Prostate gland (tissue), 2 donors: ENCODE measurements at regions not wholly inside any gene's neighbourhood (a gene's known extent, or its start where the extent isn't known, plus 50 kb on each side); places are given as distances from the start of the nearest gene placed in this dataset.

Experiments used
- DNase-seq: peaks from one replicate; pipeline ENCODE4 v3.0.0-alpha.2; 2019; ENCODE audit warnings: low spot score
- H3K27ac ChIP-seq, 2 donors: fragments of 200-600 bp; sonication (generic); 2 replicates each; pipeline ENCODE4 v1.5.1; 2017 to 2019
- H3K27me3 ChIP-seq: fragments of 200-600 bp; sonication (generic); replicated peaks from 2 replicates; pipeline ENCODE4 v1.5.1; 2019; ENCODE audit not compliant: insufficient read depth
- H3K36me3 ChIP-seq, 2 donors: fragments of 200-600 bp; sonication (generic); 1 replicate in 1 of 2; 2 replicates in 1 of 2; pipeline versions ENCODE4 v1.5.1 to v1.8.1; 2017 to 2019
- H3K4me1 ChIP-seq: fragments of 200-600 bp; sonication (generic); replicated peaks from 2 replicates; pipeline ENCODE4 v1.5.1; 2019
- H3K4me3 ChIP-seq, 2 donors: fragments of 200-600 bp; sonication (generic); 2 replicates each; pipeline ENCODE4 v1.5.1; 2017 to 2019
- H3K9me3 ChIP-seq: fragments of 200-600 bp; sonication (generic); 2 replicates; pipeline ENCODE4 v1.5.1; 2017
- CTCF ChIP-seq, 4 experiments: fragments of 200-600 bp in 2 of 4; fragments of 450-650 bp in 2 of 4; sonication (generic) in 2 of 4; IDR thresholded peaks; 1 replicate in 3 of 4; 2 replicates in 1 of 4; pipeline ENCODE4 v1.5.1; 2016 to 2019; ENCODE audit warnings: antibody characterized with exemption in 4 of 4, mild to moderate bottlenecking in 2 of 4, moderate library complexity in 2 of 4
- POLR2A ChIP-seq: fragments of 450-650 bp; IDR thresholded peaks from one replicate; pipeline ENCODE4 v1.6.1; 2016; ENCODE audit warnings: antibody characterized with exemption, mild to moderate bottlenecking
- POLR2AphosphoS5 ChIP-seq: sonication (generic); formaldehyde crosslinking; IDR thresholded peaks from one replicate; pipeline ENCODE4 v1.6.1; 2017; ENCODE audit warnings: antibody characterized with exemption
- WGBS: methylation state at CpG from one replicate; pipeline ENCODE4 v1.1.5; 2018; 5-methylcytosine and 5-hydroxymethylcytosine counted together
- intact Hi-C: fragments of 100-400 bp; cut with DNase I; formaldehyde crosslinking; loops from one replicate; pipeline ENCODE4 v1.14.2; 2022

GRCh38 chr13:111503905-111504695 lies 183.7 kb downstream of the TEX29 start:
- no peak for DNase-seq
- Histone ChIP-seq H3K27ac (no peak overlapping the region), H3K36me3 (no peaks in the 10 kb centered on the region), H3K27me3 (peaks cover 3% of the 10 kb centered on the region), H3K9me3 (no peaks in the 10 kb centered on the region), H3K4me1 (no peaks in the 10 kb centered on the region), H3K4me3 (no peak overlapping the region)
- TF ChIP-seq CTCF (IDR thresholded peaks at IDR 0.05) = no peak
- no peak for TF ChIP-seq POLR2A
- no peak for TF ChIP-seq POLR2AphosphoS5
- intact Hi-C loops = no loop called here
- WGBS = 45% methylated on average over 13 of the region's 13 CpGs

- H3K9me3 ChIP-seq = no peaks in the 10 kb centered on the region
- WGBS = 50% methylated on average over 20 of the region's 20 CpGs
- no peak overlapping the region for H3K27ac ChIP-seq
- H3K4me3 ChIP-seq = no peak overlapping the region
- no peaks in the 10 kb centered on the region for H3K4me1 ChIP-seq
- TF ChIP-seq POLR2A = no peak
- TF ChIP-seq CTCF (IDR thresholded peaks at IDR 0.05) = no peak
- TF ChIP-seq POLR2AphosphoS5 = no peak
- H3K27me3 ChIP-seq = peaks cover 3% of the 10 kb centered on the region
- no peak for DNase-seq
- intact Hi-C loops = no loop called here
- no peaks in the 10 kb centered on the region for H3K36me3 ChIP-seq
Measured at GRCh38 chr13:111505175-111505777, 184.8 kb downstream of the TEX29 start.

GRCh38 chr13:111506125-111506524 lies 185.7 kb downstream of the TEX29 start:
- H3K36me3 ChIP-seq = no peaks in the 10 kb centered on the region
- no peaks in the 10 kb centered on the region for H3K9me3 ChIP-seq
- intact Hi-C loops = no loop called here
- H3K4me3 ChIP-seq = no peak overlapping the region
- no peak overlapping the region for H3K27ac ChIP-seq
- H3K4me1 ChIP-seq = no peaks in the 10 kb centered on the region
- DNase-seq = no peak
- no peak for TF ChIP-seq CTCF (IDR thresholded peaks at IDR 0.05)
- no peak for TF ChIP-seq POLR2A
- TF ChIP-seq POLR2AphosphoS5 = no peak
- peaks cover 3% of the 10 kb centered on the region for H3K27me3 ChIP-seq
- 89% methylated on average over 6 of the region's 6 CpGs for WGBS

- WGBS = 85% methylated on average over 6 of the region's 7 CpGs
- peaks cover 3% of the 10 kb centered on the region for H3K27me3 ChIP-seq
- H3K4me1 ChIP-seq = no peaks in the 10 kb centered on the region
- no peaks in the 10 kb centered on the region for H3K9me3 ChIP-seq
- no peak overlapping the region for H3K4me3 ChIP-seq
- no peak for DNase-seq
- TF ChIP-seq CTCF (IDR thresholded peaks at IDR 0.05) (no peak), POLR2A (no peak), POLR2AphosphoS5 (no peak)
- no peak overlapping the region for H3K27ac ChIP-seq
- intact Hi-C loops = no loop called here
- H3K36me3 ChIP-seq = no peaks in the 10 kb centered on the region
Measured at GRCh38 chr13:111506621-111507020, 186.2 kb downstream of the TEX29 start.
